H9 (cell line): ENCODE measurements at regions not wholly inside any gene's neighbourhood (a gene's known extent, or its start where the extent isn't known, plus 50 kb on each side); places are given as distances from the start of the nearest gene placed in this dataset.

ENCODE experiments used
- DNase-seq: peaks from one replicate; pipeline ENCODE4 v3.0.0-alpha.2; 2017
- H2AFZ ChIP-seq: one replicate; pipeline ENCODE4 v1.6.1; 2013; ENCODE audit warnings: mild to moderate bottlenecking, low read length, control low read depth, moderate library complexity
- H2AK5ac ChIP-seq: 2 replicates; pipeline ENCODE4 v1.6.1; 2013; ENCODE audit warnings: low read length, control low read depth, mixed read lengths; ENCODE audit not compliant: insufficient read length
- H2BK120ac ChIP-seq: one replicate; pipeline ENCODE4 v1.6.1; 2013; ENCODE audit warnings: low read depth, mild to moderate bottlenecking, low read length, control low read depth, inconsistent platforms; ENCODE audit not compliant: poor library complexity, severe bottlenecking
- H2BK12ac ChIP-seq: 2 replicates; pipeline ENCODE4 v1.6.1; 2013; ENCODE audit warnings: low read length, control low read depth, mixed read lengths, low read depth; ENCODE audit not compliant: insufficient read length
- H2BK15ac ChIP-seq: 2 replicates; pipeline ENCODE4 v1.6.1; 2013; ENCODE audit warnings: low read depth, low read length, control low read depth
- H2BK20ac ChIP-seq: one replicate; pipeline ENCODE4 v1.6.1; 2013; ENCODE audit warnings: low read depth, mild to moderate bottlenecking, low read length, control low read depth, inconsistent platforms; ENCODE audit not compliant: poor library complexity, severe bottlenecking
- H2BK5ac ChIP-seq: 2 replicates; pipeline ENCODE4 v1.6.1; 2013; ENCODE audit warnings: low read length, control low read depth, mixed read lengths; ENCODE audit not compliant: insufficient read length
- H3K14ac ChIP-seq: 2 replicates; pipeline ENCODE4 v1.6.1; 2013; ENCODE audit warnings: low read length, control low read depth; ENCODE audit not compliant: insufficient read depth
- H3K18ac ChIP-seq: 2 replicates; pipeline ENCODE4 v1.6.1; 2013; ENCODE audit warnings: low read depth, mild to moderate bottlenecking, mixed read lengths, low read length, control low read depth; ENCODE audit not compliant: insufficient read length
- H3K23ac ChIP-seq: 2 replicates; pipeline ENCODE4 v1.6.1; 2013; ENCODE audit warnings: low read length, control low read depth, mixed read lengths, low read depth; ENCODE audit not compliant: insufficient read length
- H3K23me2 ChIP-seq: 2 replicates; pipeline ENCODE4 v1.6.1; 2013; ENCODE audit warnings: low read depth, mild to moderate bottlenecking, mixed read lengths, low read length, control low read depth; ENCODE audit not compliant: insufficient read length, poor library complexity, severe bottlenecking
- H3K27ac ChIP-seq: 2 replicates; pipeline ENCODE4 v1.5.1; 2013; ENCODE audit warnings: low read length, control low read depth, mixed read lengths, low read depth; ENCODE audit not compliant: insufficient read length
- H3K27me3 ChIP-seq: 2 replicates; pipeline ENCODE4 v1.6.1; 2013; ENCODE audit warnings: low read length, control low read depth, inconsistent platforms; ENCODE audit not compliant: insufficient read depth
- H3K4ac ChIP-seq: 2 replicates; pipeline ENCODE4 v1.6.1; 2013; ENCODE audit warnings: low read depth, mild to moderate bottlenecking, control low read depth, inconsistent platforms, low read length, moderate library complexity
- H3K4me1 ChIP-seq: 2 replicates; pipeline ENCODE4 v1.6.1; 2013; ENCODE audit warnings: low read length, control low read depth, inconsistent platforms; ENCODE audit not compliant: insufficient read depth
- H3K4me2 ChIP-seq: 2 replicates; pipeline ENCODE4 v1.6.1; 2013; ENCODE audit warnings: low read length, control low read depth, mixed read lengths; ENCODE audit not compliant: insufficient read length, insufficient read depth
- H3K56ac ChIP-seq: 2 replicates; pipeline ENCODE4 v1.6.1; 2013; ENCODE audit warnings: low read depth, mild to moderate bottlenecking, mixed read lengths, low read length, control low read depth; ENCODE audit not compliant: insufficient read length
- H3K79me1 ChIP-seq: 2 replicates; pipeline ENCODE4 v1.6.1; 2013; ENCODE audit warnings: low read depth, mild to moderate bottlenecking, moderate library complexity, low read length, control low read depth, inconsistent platforms; ENCODE audit not compliant: insufficient read depth, poor library complexity, severe bottlenecking
- H3K79me2 ChIP-seq: 2 replicates; pipeline ENCODE4 v1.6.1; 2013; ENCODE audit warnings: low read length, control low read depth, inconsistent platforms; ENCODE audit not compliant: insufficient read depth
- H3K9ac ChIP-seq: 2 replicates; pipeline ENCODE4 v1.6.1; 2013; ENCODE audit warnings: low read length, control low read depth, mixed read lengths; ENCODE audit not compliant: insufficient read length; ENCODE audit errors: extremely low read depth
- H3K9me3 ChIP-seq: one replicate; pipeline ENCODE4 v1.6.1; 2013; ENCODE audit warnings: low read depth, low read length, inconsistent platforms; ENCODE audit not compliant: control insufficient read depth
- H3T11ph ChIP-seq: one replicate; pipeline ENCODE4 v1.6.1; 2013; ENCODE audit warnings: mild to moderate bottlenecking, low read length, control low read depth, inconsistent platforms
- H4K20me1 ChIP-seq: one replicate; pipeline ENCODE4 v1.6.1; 2013; ENCODE audit not compliant: control insufficient read depth, insufficient read length, insufficient read depth
- H4K5ac ChIP-seq: 2 replicates; pipeline ENCODE4 v1.6.1; 2013; ENCODE audit warnings: low read depth, mild to moderate bottlenecking, mixed read lengths, low read length, control low read depth; ENCODE audit not compliant: insufficient read length
- H4K8ac ChIP-seq: replicated peaks from 2 replicates; pipeline ENCODE4 v1.6.1; 2013; ENCODE audit warnings: low read length, control low read depth, mixed read lengths, low read depth; ENCODE audit not compliant: insufficient read length
- H4K91ac ChIP-seq: 2 replicates; pipeline ENCODE4 v1.6.1; 2013; ENCODE audit warnings: low read depth, mild to moderate bottlenecking, moderate library complexity, mixed read lengths, low read length, control low read depth; ENCODE audit not compliant: insufficient read length
- H3K27ac Mint-ChIP-seq, 3 experiments: 2 replicates in 2 of 3; 3 replicates in 1 of 3; pipeline ENCODE4 v1.8.0; 2020 to 2021; ENCODE audit warnings: mixed read lengths in 3 of 3, mild to moderate bottlenecking in 1 of 3, moderate library complexity in 1 of 3
- H3K27me3 Mint-ChIP-seq: 2 replicates; pipeline ENCODE4 v1.8.0; 2021; ENCODE audit warnings: low read depth, mild to moderate bottlenecking, moderate library complexity, mixed read lengths
- H3K36me3 Mint-ChIP-seq, 3 experiments: 2 replicates in 2 of 3; 3 replicates in 1 of 3; pipeline ENCODE4 v1.8.0; 2020 to 2021; ENCODE audit warnings: low read depth in 3 of 3, mixed read lengths in 3 of 3; ENCODE audit not compliant: insufficient read depth in 1 of 3
- H3K4me1 Mint-ChIP-seq, 2 experiments: 2 replicates each; pipeline ENCODE4 v1.8.0; 2020; ENCODE audit warnings: mixed read lengths in 2 of 2
- H3K4me3 Mint-ChIP-seq, 2 experiments: 2 replicates in 1 of 2; 3 replicates in 1 of 2; pipeline ENCODE4 v1.8.0; 2020 to 2021; ENCODE audit warnings: mild to moderate bottlenecking in 2 of 2, mixed read lengths in 2 of 2, moderate library complexity in 1 of 2
- H3K9me3 Mint-ChIP-seq, 2 experiments: 2 replicates in 1 of 2; 3 replicates in 1 of 2; pipeline ENCODE4 v1.8.0; 2020; ENCODE audit warnings: mild to moderate bottlenecking in 2 of 2, mixed read lengths in 2 of 2, moderate library complexity in 1 of 2
- WGBS: extraction: QIAGEN DNeasy Blood & Tissue Kit; methylation state at CpG from one replicate; pipeline ENCODE4 v1.1.7; 2013; ENCODE audit warnings: missing lambda C conversion rate, low lambda C conversion rate, mixed read lengths; ENCODE audit not compliant: insufficient read length; ENCODE audit errors: extremely low coverage; 5-methylcytosine and 5-hydroxymethylcytosine counted together
- TF ChIP-seq, protein P1 (sequence below): fragments of 200-600 bp; sonication (generic); conservative IDR thresholded peaks from 3 replicates; pipeline ENCODE4 v1.8.0; 2021; ENCODE audit warnings: antibody characterized with exemption, mild to moderate bottlenecking

GRCh38 chrX:109859651-109860050 is 126.6 kb upstream of the ACSL4 start:
- Histone ChIP-seq H3K23me2 (no peaks in the 10 kb centered on the region), H3K27me3 (no peaks in the 10 kb centered on the region), H2BK5ac (no peak overlapping the region), H2BK15ac (no peak overlapping the region), H3K23ac (no peak overlapping the region), H3K4me1 (peaks cover 5% of the 10 kb centered on the region), H2AK5ac (no peak overlapping the region), H3K14ac (no peak overlapping the region), H3K79me1 (no peaks in the 10 kb centered on the region), H2BK20ac (no peak overlapping the region), H4K8ac (no peak overlapping the region), H3T11ph (no peak overlapping the region), H3K9me3 (no peaks in the 10 kb centered on the region), H3K27ac (no peak overlapping the region), H3K4ac (no peak overlapping the region), H3K4me2 (no peak overlapping the region), H4K20me1 (no peaks in the 10 kb centered on the region), H4K91ac (no peak overlapping the region), H2AFZ (no peak overlapping the region), H2BK12ac (no peak overlapping the region), H3K56ac (no peak overlapping the region), H3K79me2 (no peaks in the 10 kb centered on the region), H2BK120ac (no peak overlapping the region), H3K18ac (no peak overlapping the region), H4K5ac (no peak overlapping the region), H3K9ac (no peak overlapping the region)
- TF ChIP-seq, protein P1, sequence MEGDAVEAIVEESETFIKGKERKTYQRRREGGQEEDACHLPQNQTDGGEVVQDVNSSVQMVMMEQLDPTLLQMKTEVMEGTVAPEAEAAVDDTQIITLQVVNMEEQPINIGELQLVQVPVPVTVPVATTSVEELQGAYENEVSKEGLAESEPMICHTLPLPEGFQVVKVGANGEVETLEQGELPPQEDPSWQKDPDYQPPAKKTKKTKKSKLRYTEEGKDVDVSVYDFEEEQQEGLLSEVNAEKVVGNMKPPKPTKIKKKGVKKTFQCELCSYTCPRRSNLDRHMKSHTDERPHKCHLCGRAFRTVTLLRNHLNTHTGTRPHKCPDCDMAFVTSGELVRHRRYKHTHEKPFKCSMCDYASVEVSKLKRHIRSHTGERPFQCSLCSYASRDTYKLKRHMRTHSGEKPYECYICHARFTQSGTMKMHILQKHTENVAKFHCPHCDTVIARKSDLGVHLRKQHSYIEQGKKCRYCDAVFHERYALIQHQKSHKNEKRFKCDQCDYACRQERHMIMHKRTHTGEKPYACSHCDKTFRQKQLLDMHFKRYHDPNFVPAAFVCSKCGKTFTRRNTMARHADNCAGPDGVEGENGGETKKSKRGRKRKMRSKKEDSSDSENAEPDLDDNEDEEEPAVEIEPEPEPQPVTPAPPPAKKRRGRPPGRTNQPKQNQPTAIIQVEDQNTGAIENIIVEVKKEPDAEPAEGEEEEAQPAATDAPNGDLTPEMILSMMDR, result no peak
- no CpG with 5 or more reads among the region's 2 CpGs for WGBS
- Mint-ChIP-seq H3K4me1 (peaks cover 12 to 27% of the 10 kb centered on the region in 2 experiments), H3K36me3 (peaks cover 0 to 2% (median 0%) of the 10 kb centered on the region in 3 experiments; a peak in 2 of 7 replicates), H3K9me3 (no peaks in the 10 kb centered on the region; a peak in 2 of 5 replicates), H3K27ac (no peak overlapping the region), H3K27me3 (no peaks in the 10 kb centered on the region; the same call in 1 of the 2 replicates), H3K4me3 (no peak overlapping the region)
- DNase-seq, result no peak
